HG02970 (cell line): ENCODE measurements at regions not wholly inside any gene's neighbourhood (a gene's known extent, or its start where the extent isn't known, plus 50 kb on each side); places are given as distances from the start of the nearest gene placed in this dataset.

Experiments used
- ATAC-seq: cut with Tn5 transposase; IDR thresholded peaks from one replicate; pipeline ENCODE4 v1.9.1; 2021; ENCODE audit warnings: mild to moderate bottlenecking, moderate library complexity, moderate number of reproducible peaks; ENCODE audit not compliant: unreplicated experiment, low FRiP score

DNA sequence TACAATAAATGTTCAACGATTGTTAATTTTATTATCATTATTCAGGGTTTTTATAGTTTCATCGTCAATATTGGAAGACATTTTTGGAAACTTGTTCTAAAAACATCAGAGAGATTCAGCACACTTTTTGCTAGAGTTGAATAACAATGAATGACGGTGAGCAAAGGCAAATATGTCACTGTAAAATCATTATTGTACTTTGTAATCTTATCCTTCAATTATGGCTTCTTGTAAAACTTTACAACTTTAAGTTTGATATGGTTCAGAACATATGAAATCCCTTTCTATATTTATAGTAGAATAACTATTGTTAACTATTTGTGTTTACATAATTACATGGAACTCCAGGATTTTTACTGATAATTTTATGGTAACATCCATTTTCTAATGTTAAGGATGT is 167.8 kb upstream of the SEMA3A start:
- no peak for ATAC-seq

DNA sequence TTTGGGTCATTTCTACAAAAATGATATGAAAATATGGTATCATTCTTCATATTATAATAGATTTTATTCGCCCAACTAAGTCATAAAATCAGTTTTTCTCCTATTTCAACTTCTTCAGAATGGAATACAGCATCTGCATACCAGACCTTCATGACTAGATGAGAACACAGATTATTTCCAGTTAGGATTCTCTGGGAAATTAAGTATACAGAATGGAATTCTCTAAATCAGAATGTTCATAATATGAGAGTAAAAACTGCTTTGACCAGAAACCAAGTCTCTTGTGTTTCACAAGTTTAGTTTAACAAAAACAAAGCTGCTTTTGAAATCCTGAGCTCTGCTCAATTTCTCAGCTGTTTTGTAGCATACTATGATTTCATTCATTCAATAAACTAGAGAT is 160.3 kb upstream of the SEMA3A start:
- ATAC-seq, result no peak

DNA sequence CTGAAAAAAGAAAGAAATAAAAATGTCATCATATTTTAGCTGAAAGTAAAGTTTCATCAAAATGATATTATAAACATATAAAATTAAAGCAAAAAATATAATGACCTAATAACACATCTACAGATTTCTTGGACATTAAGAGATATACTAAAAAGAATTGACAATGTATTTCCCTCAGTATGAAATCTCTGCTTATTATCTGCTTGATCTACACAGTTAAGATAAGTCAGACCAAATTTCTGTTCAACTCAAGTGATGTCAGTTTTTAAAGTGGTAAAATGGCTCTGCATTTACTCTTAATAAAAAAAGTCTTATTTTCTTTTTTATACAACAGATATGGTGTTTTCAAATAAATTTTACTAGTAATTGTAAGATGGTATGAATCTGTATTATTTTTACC is 159.4 kb upstream of the SEMA3A start:
- ATAC-seq, result no peak

DNA sequence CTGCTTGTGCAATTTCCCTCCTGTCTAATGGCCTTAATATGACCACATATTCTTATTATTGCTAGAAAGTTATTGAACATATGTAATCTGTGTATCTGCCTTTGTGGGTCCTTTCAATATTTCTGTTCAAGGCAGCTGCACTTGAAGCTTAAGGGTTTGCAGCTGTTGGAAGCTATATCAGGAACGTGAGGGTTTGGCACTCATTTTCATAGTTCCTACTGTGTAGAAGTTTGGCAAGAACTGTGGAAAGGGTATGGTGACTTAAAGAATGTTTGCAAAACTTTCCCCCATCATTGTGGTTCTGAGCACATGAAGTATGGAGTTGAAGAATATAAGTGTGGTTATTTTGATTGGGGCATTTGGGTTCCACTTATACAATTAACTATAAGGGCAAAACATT is 144.7 kb upstream of the SEMA3A start:
- no peak for ATAC-seq

DNA sequence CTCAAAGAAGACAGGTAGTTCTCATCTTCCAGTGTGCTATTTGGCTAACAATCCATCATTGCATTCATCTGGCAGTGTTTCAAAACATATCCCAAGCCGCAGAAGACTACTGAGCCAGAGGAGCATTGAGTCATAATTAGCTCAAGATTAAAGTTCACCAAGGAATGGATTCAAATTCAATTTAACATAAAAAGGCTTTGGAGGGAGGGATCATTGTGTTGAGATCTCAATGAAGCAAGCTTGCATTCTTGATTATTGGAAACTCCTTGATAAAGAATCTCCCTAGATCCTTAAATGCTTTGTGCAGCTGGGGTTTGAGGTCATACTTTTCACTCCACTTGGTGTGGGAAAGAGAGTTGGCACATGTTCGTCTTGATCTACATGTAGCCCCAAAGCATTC is 142.8 kb upstream of the SEMA3A start:
- ATAC-seq, result no peak

DNA sequence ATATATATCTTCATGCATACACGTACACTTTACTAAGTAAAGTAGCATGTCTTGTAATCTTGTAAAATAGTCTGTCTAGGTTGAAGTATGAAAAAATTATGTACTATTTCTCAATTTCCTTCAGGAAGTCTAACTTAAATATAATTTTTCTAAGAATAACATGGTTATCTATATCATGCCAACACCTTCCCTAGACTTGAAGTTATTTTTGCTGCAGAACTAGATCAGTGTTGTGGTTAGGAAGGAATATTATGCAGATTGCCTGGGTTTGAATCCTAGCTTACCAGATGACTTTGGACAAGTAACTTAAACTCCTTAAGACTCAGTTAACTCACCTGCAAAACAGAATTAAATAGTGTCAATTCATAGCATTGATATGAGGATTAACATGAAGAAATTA is 142.2 kb upstream of the SEMA3A start:
- no peak for ATAC-seq

DNA sequence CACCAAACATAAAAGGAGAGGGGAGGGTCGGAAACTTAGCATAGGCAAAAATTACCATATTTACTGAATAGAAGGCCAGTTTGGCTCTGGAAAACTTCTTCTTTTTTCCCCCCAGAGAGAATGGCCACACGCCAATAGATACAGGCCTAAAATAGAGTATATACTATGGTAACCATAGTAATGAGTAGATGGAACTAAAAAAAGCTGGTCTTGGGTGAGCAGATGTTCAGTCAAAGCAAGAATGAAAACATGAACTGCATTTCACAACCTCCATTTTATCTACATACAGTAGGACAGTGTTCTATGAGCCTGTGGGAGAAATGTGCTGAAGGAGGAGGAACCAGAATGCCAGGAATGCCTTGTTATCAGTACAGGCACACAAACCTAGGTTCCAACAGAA is 141.7 kb upstream of the SEMA3A start:
- ATAC-seq, result no peak

DNA sequence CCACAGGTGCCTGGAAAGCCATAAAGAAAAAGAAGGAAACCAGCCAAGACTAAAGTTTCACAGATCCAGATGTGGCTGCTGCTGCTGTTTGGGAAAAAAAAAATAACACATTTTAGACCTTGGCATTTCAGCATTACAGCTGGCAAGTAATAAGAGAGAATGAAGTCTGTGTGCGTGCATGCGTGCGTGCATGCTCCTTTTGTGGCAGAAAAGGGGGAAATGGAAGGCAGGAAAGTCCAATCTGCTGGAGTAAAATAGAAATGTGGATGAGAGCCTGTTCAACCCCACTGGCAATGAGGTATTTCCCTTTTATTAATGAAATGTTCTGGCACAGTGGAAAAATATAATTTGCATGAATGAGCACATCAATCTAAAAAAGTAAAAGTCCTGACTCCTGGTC is 137.0 kb upstream of the SEMA3A start:
- ATAC-seq, result no peak

DNA sequence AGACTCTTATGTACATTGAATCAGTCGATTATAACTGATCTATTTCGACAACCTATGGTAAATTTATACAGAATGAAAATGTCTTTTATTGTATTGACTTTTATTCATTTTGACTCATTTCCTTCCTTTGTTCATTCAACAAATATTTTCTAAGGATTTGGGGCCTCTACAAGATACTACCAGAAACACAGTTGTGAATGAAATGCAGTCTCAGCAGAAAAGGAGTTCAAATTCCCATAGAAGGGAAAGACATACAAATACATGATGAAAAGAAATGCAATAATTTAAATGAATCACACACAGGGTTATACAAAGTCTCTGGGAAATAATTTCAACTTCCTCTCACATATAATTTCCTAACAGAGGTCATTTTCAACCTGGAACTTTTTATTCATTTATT is 134.0 kb upstream of the SEMA3A start:
- no peak for ATAC-seq

DNA sequence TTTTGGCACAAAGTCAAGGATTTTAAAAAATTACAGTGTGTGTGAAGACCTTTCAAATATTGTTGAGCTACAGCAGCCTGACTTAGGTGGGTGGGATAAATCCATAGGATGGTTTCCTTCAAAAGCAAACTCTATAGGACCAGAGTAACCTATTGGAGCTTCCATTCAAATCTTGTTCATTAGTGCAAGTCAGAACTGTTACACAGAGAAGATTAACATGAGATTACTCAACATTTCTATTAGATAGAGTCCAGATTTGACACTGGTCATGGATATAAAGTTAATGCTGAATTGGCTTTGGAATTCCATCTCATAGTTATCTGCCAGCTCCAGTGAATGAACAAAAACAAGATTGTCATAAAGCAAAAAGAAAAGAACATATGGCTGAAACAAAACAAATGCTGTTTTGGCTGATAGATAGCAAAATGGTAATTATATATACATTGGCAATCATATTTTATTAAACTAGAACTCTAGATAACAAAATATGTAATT is 129.6 kb upstream of the SEMA3A start:
- no peak for ATAC-seq

DNA sequence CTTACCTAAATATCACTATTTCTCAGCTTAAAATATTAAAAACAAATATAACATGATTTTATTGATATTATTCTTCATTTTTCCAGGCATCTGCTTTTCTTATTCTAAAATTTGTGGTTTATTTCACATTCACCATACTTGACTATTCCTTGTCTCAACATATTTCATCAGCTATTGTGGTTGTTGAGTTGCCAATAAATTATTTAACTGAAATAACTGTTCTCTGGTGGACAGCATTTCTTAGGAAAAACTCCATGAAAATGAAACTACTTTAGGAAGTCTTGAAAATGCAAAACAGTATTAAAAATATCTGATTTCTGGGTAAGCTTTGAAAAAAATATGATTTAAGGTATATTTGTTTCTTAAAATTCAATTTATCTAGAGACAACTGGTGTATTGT is 122.9 kb upstream of the SEMA3A start:
- no peak for ATAC-seq

DNA sequence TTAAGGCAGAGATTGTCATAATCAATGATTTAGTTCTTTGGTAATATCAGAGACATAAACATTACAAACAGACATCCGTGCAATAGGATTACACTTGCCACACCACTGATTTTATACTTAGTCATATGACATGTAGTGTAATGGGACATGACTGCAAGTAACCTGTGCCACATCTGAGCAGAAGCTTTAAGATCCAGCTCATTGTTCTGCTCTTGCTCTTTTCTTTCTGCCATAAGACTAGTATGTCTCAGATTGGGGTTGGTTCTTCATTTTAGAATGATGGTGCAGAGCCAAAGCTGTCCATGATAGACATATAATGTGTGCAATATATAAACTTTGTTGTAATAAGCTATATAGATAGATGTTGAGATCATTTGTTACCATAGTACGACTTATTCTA is 119.7 kb upstream of the SEMA3A start:
- ATAC-seq, result no peak

DNA sequence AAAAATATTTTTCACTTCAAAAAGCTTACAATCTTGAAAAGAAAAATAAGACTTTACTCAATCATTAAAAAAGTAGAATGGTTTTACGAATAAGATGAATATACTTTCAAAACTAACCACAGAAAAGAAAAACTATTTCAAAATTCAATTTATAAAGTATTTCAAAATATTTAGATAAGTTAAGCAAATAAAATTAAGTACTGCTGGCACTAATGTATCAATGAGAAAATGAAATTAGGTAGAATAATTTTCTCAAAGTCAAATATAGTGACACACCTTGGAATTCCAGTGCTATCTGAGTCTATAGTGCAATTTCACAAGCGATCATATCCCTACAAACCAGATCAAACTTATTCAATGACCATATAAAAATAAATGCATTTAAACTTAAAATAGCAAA is 109.8 kb upstream of the SEMA3A start:
- ATAC-seq, result no peak

DNA sequence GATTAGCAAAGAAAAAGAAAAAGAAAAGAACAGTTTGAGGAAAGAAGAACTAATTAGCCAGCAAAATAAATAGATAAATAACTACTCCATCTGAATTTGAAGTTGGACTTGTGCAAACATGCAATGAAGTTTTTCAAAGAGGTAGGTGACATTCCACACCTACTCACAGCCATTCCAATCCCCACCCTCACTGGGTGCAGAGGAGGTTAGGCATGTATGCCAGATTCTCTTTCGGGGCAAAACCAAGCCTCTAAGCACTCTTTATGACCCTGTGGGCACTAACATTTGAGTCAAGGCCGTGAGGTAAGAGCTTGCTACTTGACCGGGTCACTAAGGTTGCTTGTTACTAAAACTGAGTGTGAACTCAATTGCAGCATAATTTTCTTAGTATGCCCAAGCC is 108.4 kb upstream of the SEMA3A start:
- ATAC-seq, result no peak

DNA sequence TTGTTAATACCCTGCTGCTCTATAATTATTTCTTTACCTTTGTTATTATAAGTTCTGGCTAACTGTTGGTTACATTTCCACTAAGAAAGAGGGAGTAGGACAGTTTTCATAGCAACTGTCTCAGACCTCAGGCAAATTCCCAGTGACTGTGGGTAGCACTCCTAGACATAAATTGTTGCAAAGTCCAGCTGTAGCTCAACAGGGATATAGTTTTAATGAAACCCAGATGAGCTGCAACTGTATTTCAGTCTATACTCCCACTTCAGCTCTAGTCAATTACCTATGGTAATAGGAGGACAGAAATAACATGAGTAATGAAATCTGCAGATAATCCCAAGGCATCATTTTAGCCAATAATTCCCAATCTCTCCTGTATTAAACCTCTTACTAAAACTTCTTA is 103.0 kb upstream of the SEMA3A start:
- no peak for ATAC-seq

DNA sequence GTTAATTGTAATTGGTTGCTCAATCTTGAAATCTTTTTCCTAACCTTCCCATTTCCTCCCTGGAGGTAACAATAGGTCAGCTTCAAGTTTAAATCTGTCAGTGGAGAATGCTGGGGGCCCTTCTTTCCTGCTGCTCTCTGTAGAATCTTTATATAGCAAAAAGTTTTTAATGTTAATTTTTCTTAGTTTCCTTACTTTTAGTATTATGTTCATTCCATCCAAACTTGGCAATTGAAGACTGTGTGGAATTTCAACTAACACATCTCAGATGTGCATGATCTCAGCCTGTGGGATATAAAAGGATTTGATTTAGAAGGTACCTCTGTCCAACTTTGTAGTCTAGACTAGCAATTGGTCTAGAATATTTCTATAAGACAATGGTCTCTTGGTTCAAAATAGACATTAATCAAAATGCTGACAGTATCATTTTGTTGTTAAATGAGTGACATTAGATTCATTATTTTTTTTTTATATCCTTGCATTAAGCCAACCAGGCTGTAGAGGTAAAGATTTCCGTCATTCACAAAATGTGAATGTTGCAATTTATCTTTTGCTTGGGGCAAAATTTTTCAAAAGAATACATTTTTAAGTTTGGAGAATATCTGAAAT is 100.4 kb upstream of the SEMA3A start:
- ATAC-seq, result no peak

DNA sequence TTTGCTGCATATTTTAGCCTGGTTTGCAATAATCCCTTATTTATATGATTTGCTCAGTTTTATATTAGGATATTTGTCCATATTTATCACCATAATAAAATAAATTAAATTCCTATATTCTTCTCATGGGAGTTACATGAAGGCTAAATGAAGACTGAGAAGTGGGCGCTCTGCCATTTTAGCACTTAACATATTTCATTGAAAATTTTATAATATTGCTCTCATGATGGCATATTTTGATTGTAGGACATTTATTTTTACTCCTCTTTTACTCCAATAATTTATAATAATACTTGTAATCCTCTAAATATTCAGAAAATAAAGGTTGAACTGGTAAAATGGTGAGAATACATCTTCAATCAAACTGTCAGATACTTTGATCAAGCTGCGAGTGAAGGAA is 99.8 kb upstream of the SEMA3A start:
- ATAC-seq, result no peak

DNA sequence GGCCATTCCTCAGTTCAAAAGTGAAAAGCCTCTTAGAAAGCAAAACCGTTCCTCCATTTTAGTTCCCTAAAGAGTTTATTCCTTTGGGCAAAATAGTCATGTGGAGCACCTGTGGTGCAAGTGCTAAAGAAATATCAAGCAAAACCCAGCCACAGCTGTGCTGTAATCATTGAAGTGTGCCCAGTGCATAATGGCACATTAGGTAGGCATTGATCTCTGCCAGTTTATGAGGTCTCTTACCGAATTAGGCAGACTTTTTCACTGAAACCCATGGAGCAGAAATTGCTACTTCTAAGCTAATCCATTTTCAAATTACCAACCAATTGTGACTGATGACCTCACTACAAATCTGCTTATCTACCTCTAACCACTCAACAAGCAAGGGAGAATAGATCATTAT is 97.2 kb upstream of the SEMA3A start:
- ATAC-seq, result no peak

DNA sequence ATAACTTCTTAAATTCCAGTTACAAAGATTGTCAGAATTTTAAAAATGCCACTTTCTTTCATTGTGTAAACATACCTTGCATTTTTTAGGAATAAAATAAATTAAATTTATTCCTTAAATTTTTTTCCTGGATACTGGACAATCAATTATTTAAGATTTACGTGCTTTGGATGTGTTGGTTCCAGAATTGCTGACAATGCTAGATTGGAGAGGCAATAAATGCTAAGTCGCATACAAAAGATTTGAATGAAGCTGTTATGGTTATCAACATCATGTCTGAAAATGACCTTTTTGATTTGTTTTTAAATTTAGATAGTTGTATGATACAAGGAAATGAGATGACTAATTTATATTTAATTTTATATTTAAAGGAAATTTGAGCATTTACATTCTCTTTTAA is 89.2 kb upstream of the SEMA3A start:
- no peak for ATAC-seq

DNA sequence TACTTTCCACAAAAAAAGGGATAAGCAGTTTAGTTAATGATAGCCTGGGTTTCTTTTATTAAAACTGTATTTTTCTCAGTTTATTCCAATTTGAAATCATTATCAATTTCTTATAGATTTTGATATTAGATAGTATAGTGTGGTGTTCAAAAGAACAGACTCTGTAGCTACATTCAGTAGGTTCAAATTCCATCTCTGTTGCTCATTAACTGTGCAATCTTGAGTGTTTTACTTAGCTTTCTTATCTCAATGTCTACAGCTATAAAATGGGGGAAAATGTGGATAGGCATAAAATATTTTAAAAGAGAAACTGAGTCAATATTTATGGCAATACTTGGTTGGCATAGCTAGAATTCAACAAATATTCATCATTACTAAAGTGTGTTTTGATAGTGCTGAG is 86.9 kb upstream of the SEMA3A start:
- no peak for ATAC-seq

DNA sequence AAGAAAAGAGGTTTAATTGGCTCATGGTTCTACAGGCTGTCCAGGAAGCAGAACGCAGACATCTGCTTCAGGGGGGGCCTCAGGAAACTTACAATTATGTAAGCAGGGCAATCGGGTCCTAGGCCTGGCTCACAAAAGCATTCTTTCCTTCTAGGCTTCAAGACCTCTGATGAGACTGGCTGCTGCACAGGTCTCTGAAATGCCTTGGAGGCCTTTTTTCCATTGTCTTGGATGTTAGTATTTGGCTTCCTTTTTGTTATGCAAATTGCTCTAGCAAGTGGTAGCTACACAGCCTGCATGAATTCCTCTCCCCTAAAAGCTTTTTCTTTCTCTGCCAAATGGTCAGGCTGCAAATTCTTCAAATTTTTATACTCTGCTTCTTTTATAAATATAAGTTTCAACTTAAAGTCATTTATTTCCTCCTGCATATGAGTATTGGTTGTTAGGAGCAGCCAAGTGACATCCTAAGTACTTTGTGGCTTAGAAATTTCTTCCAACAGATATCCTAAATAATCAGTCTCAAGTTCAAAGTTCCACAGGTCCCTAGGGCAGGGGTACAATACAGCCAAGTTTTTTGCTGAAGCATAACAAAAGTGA is 83.1 kb upstream of the SEMA3A start:
- no peak for ATAC-seq

DNA sequence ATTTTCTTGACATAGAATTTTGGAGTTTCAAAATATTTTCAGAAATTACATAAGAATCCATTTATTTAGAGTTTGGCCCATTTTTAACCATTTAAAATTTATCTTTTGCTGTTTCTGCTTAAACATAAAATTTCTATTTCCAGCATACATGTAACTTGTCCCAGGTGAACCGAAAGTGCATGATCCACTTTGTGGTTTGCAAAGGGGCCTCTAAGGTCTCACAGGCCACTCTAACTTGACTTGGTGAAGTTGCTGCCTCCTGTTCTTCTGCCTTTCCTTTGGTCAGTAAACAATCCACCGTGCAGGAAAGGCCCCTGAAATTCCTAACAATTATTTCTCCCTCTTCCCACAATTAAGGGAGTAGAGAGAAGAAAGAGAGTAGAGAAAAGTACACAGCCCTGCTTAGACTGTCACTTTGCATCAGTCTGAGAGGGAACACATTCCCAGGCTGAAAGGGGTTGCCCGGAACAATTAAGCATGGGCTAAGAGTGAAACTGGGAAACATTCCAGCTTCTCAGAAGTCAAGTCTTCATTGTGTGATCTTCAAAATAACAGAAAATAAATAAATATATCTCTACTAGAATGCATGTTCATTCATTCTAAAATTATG is 79.5 kb upstream of the SEMA3A start:
- no peak for ATAC-seq
